BLaER1 treated with 17β-estradiol and CSF1 and Interleukin-3, amounts not matched to agents 10 nM and 100 nM (cell line): ENCODE measurements at regions not wholly inside any gene's neighbourhood (a gene's known extent, or its start where the extent isn't known, plus 50 kb on each side); places are given as distances from the start of the nearest gene placed in this dataset.
"Not testable (repeated sequence)": the region's sequence is repeated elsewhere in the genome, so short reads cannot be mapped to it uniquely, and the experiment has no call there.

Experiments
- H3K27ac ChIP-seq, 11 experiments: shearing (Covaris generic); formaldehyde crosslinking; 2 replicates each; pipeline ENCODE4 v1.8.1; 2022
- H3K27me3 ChIP-seq, 11 experiments: shearing (Covaris generic); formaldehyde crosslinking; 2 replicates each; pipeline ENCODE4 v1.8.1; 2022
- H3K36me3 ChIP-seq, 11 experiments: shearing (Covaris generic); formaldehyde crosslinking; 2 replicates each; pipeline ENCODE4 v1.8.1; 2022
- H3K4me1 ChIP-seq, 10 experiments: shearing (Covaris generic); formaldehyde crosslinking; 2 replicates each; pipeline ENCODE4 v1.8.1; 2022
- H3K4me2 ChIP-seq, 11 experiments: shearing (Covaris generic); formaldehyde crosslinking; 2 replicates each; pipeline ENCODE4 v1.8.1; 2022
- H3K4me3 ChIP-seq, 10 experiments: shearing (Covaris generic); formaldehyde crosslinking; 2 replicates each; pipeline ENCODE4 v1.8.1; 2022
- H3K9ac ChIP-seq, 11 experiments: shearing (Covaris generic); formaldehyde crosslinking; 2 replicates each; pipeline ENCODE4 v1.8.1; 2022
- H3K9me3 ChIP-seq, 11 experiments: shearing (Covaris generic); formaldehyde crosslinking; replicated peaks in 1 of 11; 2 replicates each; pipeline ENCODE4 v1.8.1; 2022
- H4K20me1 ChIP-seq, 11 experiments: shearing (Covaris generic); formaldehyde crosslinking; 2 replicates each; pipeline ENCODE4 v1.8.1; 2022
- Cebpa-rat ChIP-seq, 11 experiments: shearing (Covaris generic); IDR thresholded peaks; 2 replicates each; pipeline ENCODE4 v1.8.1; 2022

- Histone ChIP-seq H3K27ac (no peak overlapping the region), H3K4me3 (no peak overlapping the region), H3K36me3 (no peaks in the 10 kb centered on the region), H3K9ac (no peak overlapping the region), H3K4me1 (no peaks in the 10 kb centered on the region), H3K9me3 (no peaks in the 10 kb centered on the region), H4K20me1 (no peaks in the 10 kb centered on the region), H3K4me2 (no peak overlapping the region), H3K27me3 (no peaks in the 10 kb centered on the region)
- peak in 1 of 11 experiments; percentile 16; a peak in 1 of 22 replicates for TF ChIP-seq Cebpa-rat (IDR thresholded peaks at IDR 0.05)
Observed at GRCh38 chr4:72896515-72896914, 173.0 kb downstream of the COX18 start.

- H3K27ac ChIP-seq, result no peak overlapping the region
- no peak overlapping the region for H3K4me3 ChIP-seq
- no peaks in the 10 kb centered on the region for H3K4me1 ChIP-seq
- no peak overlapping the region for H3K9ac ChIP-seq
- no peaks in the 10 kb centered on the region for H3K27me3 ChIP-seq
- H3K36me3 ChIP-seq, result no peaks in the 10 kb centered on the region
- H3K4me2 ChIP-seq, result no peak overlapping the region
- no peak for TF ChIP-seq Cebpa-rat (IDR thresholded peaks at IDR 0.05)
- H4K20me1 ChIP-seq, result no peaks in the 10 kb centered on the region
- H3K9me3 ChIP-seq, result no peaks in the 10 kb centered on the region
Observed at GRCh38 chr4:72895408-72895807, 174.1 kb downstream of the COX18 start.

GRCh38 chr4:72893354-72894066 is 176.0 kb downstream of the COX18 start:
- no peaks in the 10 kb centered on the region for H3K9me3 ChIP-seq
- H3K27me3 ChIP-seq, result no peaks in the 10 kb centered on the region
- H3K4me2 ChIP-seq, result no peak overlapping the region
- H3K36me3 ChIP-seq, result no peaks in the 10 kb centered on the region
- H3K4me1 ChIP-seq, result no peaks in the 10 kb centered on the region
- no peak overlapping the region for H3K4me3 ChIP-seq
- H3K9ac ChIP-seq, result no peak overlapping the region
- H4K20me1 ChIP-seq, result no peaks in the 10 kb centered on the region
- H3K27ac ChIP-seq, result no peak overlapping the region
- no peak for TF ChIP-seq Cebpa-rat (IDR thresholded peaks at IDR 0.05)

- Histone ChIP-seq H3K36me3 (no peaks in the 10 kb centered on the region), H4K20me1 (no peaks in the 10 kb centered on the region), H3K4me1 (no peaks in the 10 kb centered on the region; a peak in 1 of 20 replicates), H3K4me2 (no peak overlapping the region), H3K4me3 (no peak overlapping the region), H3K27me3 (no peaks in the 10 kb centered on the region), H3K9me3 (no peaks in the 10 kb centered on the region), H3K27ac (no peak overlapping the region), H3K9ac (no peak overlapping the region)
- no peak for TF ChIP-seq Cebpa-rat (IDR thresholded peaks at IDR 0.05)
Observed at GRCh38 chr4:72888331-72888730, 181.2 kb downstream of the COX18 start.

- Histone ChIP-seq H3K9me3 (no peaks in the 10 kb centered on the region), H3K27me3 (no peaks in the 10 kb centered on the region), H4K20me1 (no peaks in the 10 kb centered on the region), H3K36me3 (no peaks in the 10 kb centered on the region), H3K4me3 (no peak overlapping the region), H3K4me1 (no peaks in the 10 kb centered on the region; a peak in 1 of 20 replicates), H3K4me2 (no peak overlapping the region), H3K9ac (no peak overlapping the region), H3K27ac (no peak overlapping the region)
- no peak for TF ChIP-seq Cebpa-rat (IDR thresholded peaks at IDR 0.05)
Observed at GRCh38 chr4:72887152-72887551, 182.4 kb downstream of the COX18 start.

GRCh38 chr4:72886602-72887001 is 182.9 kb downstream of the COX18 start:
- TF ChIP-seq Cebpa-rat (IDR thresholded peaks at IDR 0.05), result no peak
- H3K4me1 ChIP-seq, result no peaks in the 10 kb centered on the region; a peak in 1 of 20 replicates
- no peaks in the 10 kb centered on the region for H4K20me1 ChIP-seq
- H3K9ac ChIP-seq, result no peak overlapping the region
- no peak overlapping the region for H3K4me3 ChIP-seq
- no peak overlapping the region for H3K27ac ChIP-seq
- no peaks in the 10 kb centered on the region for H3K9me3 ChIP-seq
- no peak overlapping the region for H3K4me2 ChIP-seq
- no peaks in the 10 kb centered on the region for H3K36me3 ChIP-seq
- no peaks in the 10 kb centered on the region for H3K27me3 ChIP-seq

GRCh38 chr4:72884225-72884624 is 185.3 kb downstream of the COX18 start:
- H3K4me1 ChIP-seq, result not testable (repeated sequence)

GRCh38 chr4:72876946-72877345 is 192.6 kb downstream of the COX18 start:
- no peak for TF ChIP-seq Cebpa-rat (IDR thresholded peaks at IDR 0.05)

More at GRCh38 chr4:72884225-72884624, 185.3 kb downstream of the COX18 start:
- not testable (repeated sequence) for H3K27me3 ChIP-seq, H3K4me2 ChIP-seq, H4K20me1 ChIP-seq, H3K27ac ChIP-seq, H3K4me3 ChIP-seq, H3K9me3 ChIP-seq, H3K36me3 ChIP-seq, H3K9ac ChIP-seq

GRCh38 chr4:72875545-72875944 is 194.0 kb downstream of the COX18 start:
- TF ChIP-seq Cebpa-rat (IDR thresholded peaks at IDR 0.05), result no peak
- no peak overlapping the region for H3K9ac ChIP-seq
- no peaks in the 10 kb centered on the region for H3K36me3 ChIP-seq
- no peaks in the 10 kb centered on the region for H4K20me1 ChIP-seq
- H3K9me3 ChIP-seq, result peaks cover 0 to 5% (median 0%) of the 10 kb centered on the region in 11 experiments; a peak in 1 of 22 replicates
- no peak overlapping the region for H3K27ac ChIP-seq
- no peaks in the 10 kb centered on the region for H3K4me1 ChIP-seq
- H3K27me3 ChIP-seq, result no peaks in the 10 kb centered on the region
- no peak overlapping the region for H3K4me3 ChIP-seq
- no peak overlapping the region for H3K4me2 ChIP-seq

More at GRCh38 chr4:72876946-72877345, 192.6 kb downstream of the COX18 start:
- H3K4me1 ChIP-seq, result no peaks in the 10 kb centered on the region
- H3K9ac ChIP-seq, result no peak overlapping the region
- no peak overlapping the region for H3K4me2 ChIP-seq
- H3K27ac ChIP-seq, result no peak overlapping the region
- H3K4me3 ChIP-seq, result no peak overlapping the region
- no peaks in the 10 kb centered on the region for H3K27me3 ChIP-seq
- H4K20me1 ChIP-seq, result no peaks in the 10 kb centered on the region
- H3K9me3 ChIP-seq, result peaks cover 0 to 5% (median 0%) of the 10 kb centered on the region in 11 experiments; a peak in 1 of 22 replicates
- no peaks in the 10 kb centered on the region for H3K36me3 ChIP-seq

GRCh38 chr4:72875138-72875537 is 194.4 kb downstream of the COX18 start:
- Histone ChIP-seq H3K27me3 (no peaks in the 10 kb centered on the region), H3K9me3 (peaks cover 0 to 5% (median 0%) of the 10 kb centered on the region in 11 experiments; a peak in 1 of 22 replicates), H3K36me3 (no peaks in the 10 kb centered on the region), H3K9ac (no peak overlapping the region), H3K4me1 (no peaks in the 10 kb centered on the region), H3K4me3 (no peak overlapping the region), H3K27ac (no peak overlapping the region), H3K4me2 (no peak overlapping the region), H4K20me1 (no peaks in the 10 kb centered on the region)
- TF ChIP-seq Cebpa-rat (IDR thresholded peaks at IDR 0.05), result no peak
